WTC11 (cell line): ENCODE measurements at regions not wholly inside any gene's neighbourhood (a gene's known extent, or its start where the extent isn't known, plus 50 kb on each side); places are given as distances from the start of the nearest gene placed in this dataset.

Experiments used
- ATAC-seq: fragments of 200-7000 bp; cut with Tn5 transposase; 2 replicates; pipeline ENCODE4 v1.10.0; 2021; ENCODE audit warnings: mild to moderate bottlenecking, moderate library complexity
- CTCF ChIA-PET: fragments of 300-600 bp; sonication (Branson Sonifier 250); formaldehyde crosslinking; loops from one replicate; lab custom pipeline; 2021; ENCODE audit warnings: antibody characterized with exemption; lab: Charles Lee
- POLR2A ChIA-PET: fragments of 350-600 bp; sonication (Branson Sonifier 250); formaldehyde crosslinking; loops from one replicate; lab custom pipeline; 2021; ENCODE audit warnings: antibody characterized with exemption; lab: Charles Lee
- DNase-seq: peaks from one replicate; pipeline ENCODE4 v3.0.0; 2021; ENCODE audit warnings: low spot score
- H3K27ac Mint-ChIP-seq: 2 replicates; pipeline ENCODE4 v1.8.0; 2021; ENCODE audit warnings: mixed read lengths
- H3K27me3 Mint-ChIP-seq: 2 replicates; pipeline ENCODE4 v1.8.0; 2021; ENCODE audit warnings: low read depth, mild to moderate bottlenecking, moderate library complexity, mixed read lengths
- H3K36me3 Mint-ChIP-seq: 2 replicates; pipeline ENCODE4 v1.8.0; 2021; ENCODE audit warnings: mixed read lengths
- H3K4me1 Mint-ChIP-seq: 2 replicates; pipeline ENCODE4 v1.8.0; 2022; ENCODE audit warnings: mixed read lengths
- H3K4me3 Mint-ChIP-seq: 2 replicates; pipeline ENCODE4 v1.8.0; 2021; ENCODE audit warnings: mild to moderate bottlenecking, moderate library complexity, mixed read lengths
- H3K9me3 Mint-ChIP-seq: 2 replicates; pipeline ENCODE4 v1.8.0; 2021; ENCODE audit warnings: mixed read lengths
- CREB1 ChIP-seq: sonication (generic); formaldehyde crosslinking; IDR thresholded peaks from 2 replicates; pipeline ENCODE4 v1.8.0; 2023; ENCODE audit warnings: mild to moderate bottlenecking, missing genetic modification reagents
- EMX1 ChIP-seq: fragments of 250-450 bp; sonication (Bioruptor Pico); IDR thresholded peaks from 2 replicates; pipeline ENCODE4 v1.8.0; 2021; ENCODE audit warnings: mild to moderate bottlenecking
- FOXJ3 ChIP-seq: sonication (generic); formaldehyde crosslinking; IDR thresholded peaks from 2 replicates; pipeline ENCODE4 v1.9.0; 2021; ENCODE audit warnings: missing genetic modification reagents, mild to moderate bottlenecking, borderline replicate concordance
- FOXK1 ChIP-seq: sonication (generic); formaldehyde crosslinking; IDR thresholded peaks from 2 replicates; pipeline ENCODE4 v1.8.0; 2022; ENCODE audit warnings: mild to moderate bottlenecking, moderate library complexity, missing genetic modification reagents
- GABPB1 ChIP-seq: sonication (generic); formaldehyde crosslinking; IDR thresholded peaks from 2 replicates; pipeline ENCODE4 v1.8.1; 2023; ENCODE audit warnings: mild to moderate bottlenecking, missing genetic modification reagents
- JUN ChIP-seq: sonication (generic); formaldehyde crosslinking; IDR thresholded peaks from 2 replicates; pipeline ENCODE4 v1.8.0; 2023; ENCODE audit warnings: mild to moderate bottlenecking, missing genetic modification reagents
- KAT7 ChIP-seq: sonication (generic); formaldehyde crosslinking; IDR thresholded peaks from 2 replicates; pipeline ENCODE4 v1.8.1; 2023; ENCODE audit warnings: missing genetic modification reagents, mild to moderate bottlenecking, borderline replicate concordance
- MAX ChIP-seq: sonication (generic); formaldehyde crosslinking; IDR thresholded peaks from 2 replicates; pipeline ENCODE4 v1.8.0; 2022; ENCODE audit warnings: mild to moderate bottlenecking, missing genetic modification reagents
- NR1H2 ChIP-seq: sonication (generic); formaldehyde crosslinking; IDR thresholded peaks from 2 replicates; pipeline ENCODE4 v1.9.0; 2021; ENCODE audit warnings: mild to moderate bottlenecking, moderate library complexity, missing genetic modification reagents
- RORB ChIP-seq: fragments of 250-450 bp; sonication (Bioruptor Pico); IDR thresholded peaks from 2 replicates; pipeline ENCODE4 v1.9.0; 2021; ENCODE audit warnings: mild to moderate bottlenecking
- SMAD4 ChIP-seq: sonication (generic); formaldehyde crosslinking; IDR thresholded peaks from 2 replicates; pipeline ENCODE4 v1.8.0; 2022; ENCODE audit warnings: mild to moderate bottlenecking, missing genetic modification reagents
- TCF7 ChIP-seq: sonication (generic); formaldehyde crosslinking; IDR thresholded peaks from 2 replicates; pipeline ENCODE4 v1.8.0; 2022; ENCODE audit warnings: mild to moderate bottlenecking, low read depth, missing genetic modification reagents, moderate library complexity
- ZNF138 ChIP-seq: sonication (generic); formaldehyde crosslinking; conservative IDR thresholded peaks from 2 replicates; pipeline ENCODE4 v1.8.1; 2022; ENCODE audit warnings: mild to moderate bottlenecking, moderate library complexity, missing genetic modification reagents
- ZNF425 ChIP-seq: fragments of 250-450 bp; sonication (Bioruptor Pico); conservative IDR thresholded peaks from 2 replicates; pipeline ENCODE4 v1.9.0; 2021; ENCODE audit warnings: mild to moderate bottlenecking
- TF ChIP-seq, protein P1 (sequence below): sonication (generic); formaldehyde crosslinking; conservative IDR thresholded peaks from 2 replicates; pipeline ENCODE4 v1.8.1; 2022; ENCODE audit warnings: mild to moderate bottlenecking, missing genetic modification reagents
- TF ChIP-seq, protein P2 (sequence below): fragments of 250-450 bp; sonication (Bioruptor Pico); IDR thresholded peaks from 2 replicates; pipeline ENCODE4 v1.9.0; 2021; ENCODE audit warnings: mild to moderate bottlenecking
- TF ChIP-seq, protein P3 (sequence below): fragments of 250-450 bp; sonication (Bioruptor Pico); IDR thresholded peaks from 2 replicates; pipeline ENCODE4 v2.1.2; 2022; ENCODE audit warnings: mild to moderate bottlenecking, moderate library complexity
- TF ChIP-seq, protein P4 (sequence below): fragments of 200-600 bp; IDR thresholded peaks from 2 replicates; pipeline ENCODE4 v1.8.0; 2022; ENCODE audit warnings: antibody characterized with exemption
- TF ChIP-seq, protein P5 (sequence below): sonication (generic); formaldehyde crosslinking; IDR thresholded peaks from 2 replicates; pipeline ENCODE4 v1.8.0; 2023; ENCODE audit warnings: missing genetic modification reagents, mild to moderate bottlenecking, borderline replicate concordance
- TF ChIP-seq, protein P6 (sequence below): fragments of 250-450 bp; sonication (Bioruptor Pico); IDR thresholded peaks from 2 replicates; pipeline ENCODE4 v1.9.0; 2021; ENCODE audit warnings: mild to moderate bottlenecking, borderline replicate concordance

- TF ChIP-seq TCF7 (CRISPR knock-in tag) (no peak), CREB1 (no peak), RORB (CRISPR knock-in tag) (no peak), ZNF425 (CRISPR knock-in tag) (no peak), GABPB1 (CRISPR knock-in tag) (no peak), ZNF138 (no peak), JUN (CRISPR knock-in tag) (no peak), NR1H2 (CRISPR knock-in tag) (no peak), SMAD4 (CRISPR knock-in tag) (no peak), FOXJ3 (no peak)
- TF ChIP-seq, protein P1, sequence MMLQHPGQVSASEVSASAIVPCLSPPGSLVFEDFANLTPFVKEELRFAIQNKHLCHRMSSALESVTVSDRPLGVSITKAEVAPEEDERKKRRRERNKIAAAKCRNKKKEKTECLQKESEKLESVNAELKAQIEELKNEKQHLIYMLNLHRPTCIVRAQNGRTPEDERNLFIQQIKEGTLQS (CRISPR knock-in tag), result no peak
- TF ChIP-seq, protein P2, sequence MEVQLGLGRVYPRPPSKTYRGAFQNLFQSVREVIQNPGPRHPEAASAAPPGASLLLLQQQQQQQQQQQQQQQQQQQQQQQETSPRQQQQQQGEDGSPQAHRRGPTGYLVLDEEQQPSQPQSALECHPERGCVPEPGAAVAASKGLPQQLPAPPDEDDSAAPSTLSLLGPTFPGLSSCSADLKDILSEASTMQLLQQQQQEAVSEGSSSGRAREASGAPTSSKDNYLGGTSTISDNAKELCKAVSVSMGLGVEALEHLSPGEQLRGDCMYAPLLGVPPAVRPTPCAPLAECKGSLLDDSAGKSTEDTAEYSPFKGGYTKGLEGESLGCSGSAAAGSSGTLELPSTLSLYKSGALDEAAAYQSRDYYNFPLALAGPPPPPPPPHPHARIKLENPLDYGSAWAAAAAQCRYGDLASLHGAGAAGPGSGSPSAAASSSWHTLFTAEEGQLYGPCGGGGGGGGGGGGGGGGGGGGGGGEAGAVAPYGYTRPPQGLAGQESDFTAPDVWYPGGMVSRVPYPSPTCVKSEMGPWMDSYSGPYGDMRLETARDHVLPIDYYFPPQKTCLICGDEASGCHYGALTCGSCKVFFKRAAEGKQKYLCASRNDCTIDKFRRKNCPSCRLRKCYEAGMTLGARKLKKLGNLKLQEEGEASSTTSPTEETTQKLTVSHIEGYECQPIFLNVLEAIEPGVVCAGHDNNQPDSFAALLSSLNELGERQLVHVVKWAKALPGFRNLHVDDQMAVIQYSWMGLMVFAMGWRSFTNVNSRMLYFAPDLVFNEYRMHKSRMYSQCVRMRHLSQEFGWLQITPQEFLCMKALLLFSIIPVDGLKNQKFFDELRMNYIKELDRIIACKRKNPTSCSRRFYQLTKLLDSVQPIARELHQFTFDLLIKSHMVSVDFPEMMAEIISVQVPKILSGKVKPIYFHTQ (CRISPR knock-in tag), result no peak
- TF ChIP-seq, protein P3, sequence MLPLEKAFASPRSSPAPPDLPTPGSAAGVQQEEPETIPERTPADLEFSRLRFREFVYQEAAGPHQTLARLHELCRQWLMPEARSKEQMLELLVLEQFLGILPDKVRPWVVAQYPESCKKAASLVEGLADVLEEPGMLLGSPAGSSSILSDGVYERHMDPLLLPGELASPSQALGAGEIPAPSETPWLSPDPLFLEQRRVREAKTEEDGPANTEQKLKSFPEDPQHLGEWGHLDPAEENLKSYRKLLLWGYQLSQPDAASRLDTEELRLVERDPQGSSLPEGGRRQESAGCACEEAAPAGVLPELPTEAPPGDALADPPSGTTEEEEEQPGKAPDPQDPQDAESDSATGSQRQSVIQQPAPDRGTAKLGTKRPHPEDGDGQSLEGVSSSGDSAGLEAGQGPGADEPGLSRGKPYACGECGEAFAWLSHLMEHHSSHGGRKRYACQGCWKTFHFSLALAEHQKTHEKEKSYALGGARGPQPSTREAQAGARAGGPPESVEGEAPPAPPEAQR, result no peak
- TF ChIP-seq, protein P4, sequence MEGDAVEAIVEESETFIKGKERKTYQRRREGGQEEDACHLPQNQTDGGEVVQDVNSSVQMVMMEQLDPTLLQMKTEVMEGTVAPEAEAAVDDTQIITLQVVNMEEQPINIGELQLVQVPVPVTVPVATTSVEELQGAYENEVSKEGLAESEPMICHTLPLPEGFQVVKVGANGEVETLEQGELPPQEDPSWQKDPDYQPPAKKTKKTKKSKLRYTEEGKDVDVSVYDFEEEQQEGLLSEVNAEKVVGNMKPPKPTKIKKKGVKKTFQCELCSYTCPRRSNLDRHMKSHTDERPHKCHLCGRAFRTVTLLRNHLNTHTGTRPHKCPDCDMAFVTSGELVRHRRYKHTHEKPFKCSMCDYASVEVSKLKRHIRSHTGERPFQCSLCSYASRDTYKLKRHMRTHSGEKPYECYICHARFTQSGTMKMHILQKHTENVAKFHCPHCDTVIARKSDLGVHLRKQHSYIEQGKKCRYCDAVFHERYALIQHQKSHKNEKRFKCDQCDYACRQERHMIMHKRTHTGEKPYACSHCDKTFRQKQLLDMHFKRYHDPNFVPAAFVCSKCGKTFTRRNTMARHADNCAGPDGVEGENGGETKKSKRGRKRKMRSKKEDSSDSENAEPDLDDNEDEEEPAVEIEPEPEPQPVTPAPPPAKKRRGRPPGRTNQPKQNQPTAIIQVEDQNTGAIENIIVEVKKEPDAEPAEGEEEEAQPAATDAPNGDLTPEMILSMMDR, result no peak
Measured at GRCh38 chr13:22030321-22030720, 359.4 kb downstream of the FGF9 start (continued).

DNA sequence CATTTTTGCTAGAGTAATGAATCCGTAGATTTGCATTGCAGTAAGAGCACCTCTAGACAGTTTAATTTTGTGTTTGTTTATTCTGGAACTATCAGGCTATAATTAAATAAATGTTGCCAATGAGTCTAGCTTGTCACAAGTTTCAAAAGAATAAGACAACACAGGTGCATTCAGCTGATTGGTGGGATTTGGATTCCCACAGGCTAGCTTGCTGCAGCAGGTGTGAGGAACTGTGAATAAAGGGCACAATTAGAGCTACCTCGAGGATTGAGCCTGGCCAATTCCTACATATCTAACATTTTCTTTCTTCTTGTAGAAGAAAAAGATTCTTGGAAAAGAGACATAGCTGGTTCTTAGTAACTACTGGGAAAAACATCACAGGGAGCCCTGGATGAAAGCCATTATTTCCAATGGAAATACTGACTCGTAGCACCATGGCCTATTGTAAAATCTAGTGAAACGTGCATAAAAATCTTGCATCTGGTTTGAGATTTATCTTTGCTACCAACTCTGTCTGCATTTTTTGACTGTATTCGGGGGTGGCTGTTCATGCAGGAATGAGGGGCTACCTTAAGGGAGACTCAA lies 360.9 kb downstream of the FGF9 start:
- Mint-ChIP-seq H3K4me3 (no peak overlapping the region), H3K27me3 (no peaks in the 10 kb centered on the region; the same call in 1 of the 2 replicates), H3K36me3 (no peaks in the 10 kb centered on the region), H3K9me3 (0 out of 2 replicates have a peak, but pooled peaks cover 4% of the 10 kb centered on the region), H3K27ac (no peak overlapping the region), H3K4me1 (0 out of 2 replicates have a peak, but pooled peaks cover 3% of the 10 kb centered on the region)
- ChIA-PET POLR2A (no interaction called here), CTCF (no interaction called here)
- no peak for ATAC-seq
- DNase-seq, result no peak
- TF ChIP-seq, protein P5, sequence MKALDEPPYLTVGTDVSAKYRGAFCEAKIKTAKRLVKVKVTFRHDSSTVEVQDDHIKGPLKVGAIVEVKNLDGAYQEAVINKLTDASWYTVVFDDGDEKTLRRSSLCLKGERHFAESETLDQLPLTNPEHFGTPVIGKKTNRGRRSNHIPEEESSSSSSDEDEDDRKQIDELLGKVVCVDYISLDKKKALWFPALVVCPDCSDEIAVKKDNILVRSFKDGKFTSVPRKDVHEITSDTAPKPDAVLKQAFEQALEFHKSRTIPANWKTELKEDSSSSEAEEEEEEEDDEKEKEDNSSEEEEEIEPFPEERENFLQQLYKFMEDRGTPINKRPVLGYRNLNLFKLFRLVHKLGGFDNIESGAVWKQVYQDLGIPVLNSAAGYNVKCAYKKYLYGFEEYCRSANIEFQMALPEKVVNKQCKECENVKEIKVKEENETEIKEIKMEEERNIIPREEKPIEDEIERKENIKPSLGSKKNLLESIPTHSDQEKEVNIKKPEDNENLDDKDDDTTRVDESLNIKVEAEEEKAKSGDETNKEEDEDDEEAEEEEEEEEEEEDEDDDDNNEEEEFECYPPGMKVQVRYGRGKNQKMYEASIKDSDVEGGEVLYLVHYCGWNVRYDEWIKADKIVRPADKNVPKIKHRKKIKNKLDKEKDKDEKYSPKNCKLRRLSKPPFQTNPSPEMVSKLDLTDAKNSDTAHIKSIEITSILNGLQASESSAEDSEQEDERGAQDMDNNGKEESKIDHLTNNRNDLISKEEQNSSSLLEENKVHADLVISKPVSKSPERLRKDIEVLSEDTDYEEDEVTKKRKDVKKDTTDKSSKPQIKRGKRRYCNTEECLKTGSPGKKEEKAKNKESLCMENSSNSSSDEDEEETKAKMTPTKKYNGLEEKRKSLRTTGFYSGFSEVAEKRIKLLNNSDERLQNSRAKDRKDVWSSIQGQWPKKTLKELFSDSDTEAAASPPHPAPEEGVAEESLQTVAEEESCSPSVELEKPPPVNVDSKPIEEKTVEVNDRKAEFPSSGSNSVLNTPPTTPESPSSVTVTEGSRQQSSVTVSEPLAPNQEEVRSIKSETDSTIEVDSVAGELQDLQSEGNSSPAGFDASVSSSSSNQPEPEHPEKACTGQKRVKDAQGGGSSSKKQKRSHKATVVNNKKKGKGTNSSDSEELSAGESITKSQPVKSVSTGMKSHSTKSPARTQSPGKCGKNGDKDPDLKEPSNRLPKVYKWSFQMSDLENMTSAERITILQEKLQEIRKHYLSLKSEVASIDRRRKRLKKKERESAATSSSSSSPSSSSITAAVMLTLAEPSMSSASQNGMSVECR (CRISPR knock-in tag), result no peak
- no peak for TF ChIP-seq EMX1 (CRISPR knock-in tag)
- no peak for TF ChIP-seq KAT7
- TF ChIP-seq, protein P6, sequence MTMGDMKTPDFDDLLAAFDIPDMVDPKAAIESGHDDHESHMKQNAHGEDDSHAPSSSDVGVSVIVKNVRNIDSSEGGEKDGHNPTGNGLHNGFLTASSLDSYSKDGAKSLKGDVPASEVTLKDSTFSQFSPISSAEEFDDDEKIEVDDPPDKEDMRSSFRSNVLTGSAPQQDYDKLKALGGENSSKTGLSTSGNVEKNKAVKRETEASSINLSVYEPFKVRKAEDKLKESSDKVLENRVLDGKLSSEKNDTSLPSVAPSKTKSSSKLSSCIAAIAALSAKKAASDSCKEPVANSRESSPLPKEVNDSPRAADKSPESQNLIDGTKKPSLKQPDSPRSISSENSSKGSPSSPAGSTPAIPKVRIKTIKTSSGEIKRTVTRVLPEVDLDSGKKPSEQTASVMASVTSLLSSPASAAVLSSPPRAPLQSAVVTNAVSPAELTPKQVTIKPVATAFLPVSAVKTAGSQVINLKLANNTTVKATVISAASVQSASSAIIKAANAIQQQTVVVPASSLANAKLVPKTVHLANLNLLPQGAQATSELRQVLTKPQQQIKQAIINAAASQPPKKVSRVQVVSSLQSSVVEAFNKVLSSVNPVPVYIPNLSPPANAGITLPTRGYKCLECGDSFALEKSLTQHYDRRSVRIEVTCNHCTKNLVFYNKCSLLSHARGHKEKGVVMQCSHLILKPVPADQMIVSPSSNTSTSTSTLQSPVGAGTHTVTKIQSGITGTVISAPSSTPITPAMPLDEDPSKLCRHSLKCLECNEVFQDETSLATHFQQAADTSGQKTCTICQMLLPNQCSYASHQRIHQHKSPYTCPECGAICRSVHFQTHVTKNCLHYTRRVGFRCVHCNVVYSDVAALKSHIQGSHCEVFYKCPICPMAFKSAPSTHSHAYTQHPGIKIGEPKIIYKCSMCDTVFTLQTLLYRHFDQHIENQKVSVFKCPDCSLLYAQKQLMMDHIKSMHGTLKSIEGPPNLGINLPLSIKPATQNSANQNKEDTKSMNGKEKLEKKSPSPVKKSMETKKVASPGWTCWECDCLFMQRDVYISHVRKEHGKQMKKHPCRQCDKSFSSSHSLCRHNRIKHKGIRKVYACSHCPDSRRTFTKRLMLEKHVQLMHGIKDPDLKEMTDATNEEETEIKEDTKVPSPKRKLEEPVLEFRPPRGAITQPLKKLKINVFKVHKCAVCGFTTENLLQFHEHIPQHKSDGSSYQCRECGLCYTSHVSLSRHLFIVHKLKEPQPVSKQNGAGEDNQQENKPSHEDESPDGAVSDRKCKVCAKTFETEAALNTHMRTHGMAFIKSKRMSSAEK (CRISPR knock-in tag), result no peak
- no peak for TF ChIP-seq FOXK1 (CRISPR knock-in tag)
- no peak for TF ChIP-seq MAX (CRISPR knock-in tag)
